ENCODE measurements at regions not wholly inside any gene's neighbourhood (a gene's known extent, or its start where the extent isn't known, plus 50 kb on each side); places are given as distances from the start of the nearest gene placed in this dataset.

DNA sequence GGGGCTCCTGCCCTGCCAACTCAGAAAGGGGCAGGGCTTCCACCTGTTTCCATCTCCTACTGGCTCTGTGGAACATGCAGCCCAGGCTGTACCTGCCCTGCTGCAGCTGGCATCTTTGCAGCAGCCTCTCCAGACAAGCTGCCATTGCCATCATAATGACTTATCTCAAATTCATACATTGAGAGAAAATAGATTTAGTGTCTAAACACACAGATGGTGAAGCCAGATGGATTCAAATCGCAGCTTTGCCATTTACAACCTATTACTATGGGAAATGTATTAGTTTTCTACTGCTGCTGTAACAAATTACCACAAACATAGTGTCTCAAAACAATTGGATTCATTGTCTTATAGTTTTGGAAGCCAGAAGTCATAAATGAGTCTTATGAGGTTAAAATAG is 260.0 kb downstream of the KCNA4 start:
- POLR2A ChIA-PET, result no interaction called here
- ATAC-seq (no peak), DNase-seq (no peak)
- Mint-ChIP-seq H3K4me1 (no peaks in the 10 kb centered on the region), H3K4me3 (no peak overlapping the region), H3K36me3 (peaks cover 0 to 7% (median 0%) of the 10 kb centered on the region in 3 donors), H3K27ac (no peak overlapping the region), H3K9me3 (peaks cover 0 to 25% (median 8%) of the 10 kb centered on the region in 9 donors), H3K27me3 (peaks cover 0 to 1% (median 0%) of the 10 kb centered on the region in 5 donors)

DNA sequence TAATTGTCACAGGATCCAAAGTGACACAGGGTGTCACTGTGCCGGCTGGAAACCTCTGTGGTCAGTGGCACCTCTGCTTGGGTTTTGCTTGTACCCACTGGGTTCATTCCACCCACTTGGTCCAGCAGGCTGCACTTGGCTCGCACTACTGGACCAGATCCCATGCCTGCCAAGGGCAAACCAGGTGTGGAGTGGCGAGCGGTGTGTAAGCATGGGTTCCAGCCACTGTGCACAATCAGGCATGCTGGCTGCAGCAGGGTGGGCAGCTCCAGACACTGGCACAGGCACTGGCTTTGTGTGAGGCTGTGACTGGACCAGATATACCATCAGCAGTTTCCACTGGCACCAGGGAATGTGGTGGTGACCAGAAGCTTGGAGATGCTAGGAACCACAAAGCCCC is 261.4 kb downstream of the KCNA4 start:
- POLR2A ChIA-PET, result no interaction called here
- Mint-ChIP-seq H3K4me1 (no peaks in the 10 kb centered on the region), H3K9me3 (peaks cover 0 to 18% (median 6%) of the 10 kb centered on the region in 9 donors), H3K27ac (no peak overlapping the region), H3K4me3 (no peak overlapping the region), H3K36me3 (peaks cover 0 to 7% (median 0%) of the 10 kb centered on the region in 3 donors), H3K27me3 (peaks cover 0 to 1% (median 0%) of the 10 kb centered on the region in 5 donors)
- no peak for ATAC-seq
- no peak for DNase-seq

- ATAC-seq (no peak), DNase-seq (no peak)
- peaks cover 0 to 20% (median 6%) of the 10 kb centered on the region in 9 donors for H3K9me3 Mint-ChIP-seq
- no peaks in the 10 kb centered on the region for H3K4me1 Mint-ChIP-seq
- H3K36me3 Mint-ChIP-seq, result no peaks in the 10 kb centered on the region
- H3K27me3 Mint-ChIP-seq, result peaks cover 0 to 1% (median 0%) of the 10 kb centered on the region in 5 donors
- H3K27ac Mint-ChIP-seq, result no peak overlapping the region
- POLR2A ChIA-PET, result no interaction called here
- no peak overlapping the region for H3K4me3 Mint-ChIP-seq
Observed at GRCh38 chr11:29751618-29752017, 265.2 kb downstream of the KCNA4 start.

DNA sequence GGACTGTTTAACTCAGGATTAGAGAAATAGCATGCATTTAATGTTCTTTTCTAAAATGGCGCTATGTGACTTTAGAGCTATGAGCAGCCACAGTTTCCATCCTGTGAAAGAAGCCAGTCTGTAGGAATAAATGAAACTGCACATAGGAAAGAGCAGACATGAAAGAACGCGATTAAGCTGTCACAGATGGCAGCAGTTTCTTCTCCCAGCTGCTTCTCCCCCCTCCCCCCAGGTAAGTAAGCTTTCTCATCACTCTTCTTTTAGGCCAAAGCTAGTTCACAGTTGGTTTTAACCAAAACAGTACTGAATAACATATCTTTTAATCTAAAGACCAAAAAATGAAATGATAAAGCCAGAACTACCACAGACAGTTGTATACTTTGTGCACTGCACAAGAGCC is 266.4 kb downstream of the KCNA4 start:
- no peak for ATAC-seq
- POLR2A ChIA-PET, result no interaction called here

DNA sequence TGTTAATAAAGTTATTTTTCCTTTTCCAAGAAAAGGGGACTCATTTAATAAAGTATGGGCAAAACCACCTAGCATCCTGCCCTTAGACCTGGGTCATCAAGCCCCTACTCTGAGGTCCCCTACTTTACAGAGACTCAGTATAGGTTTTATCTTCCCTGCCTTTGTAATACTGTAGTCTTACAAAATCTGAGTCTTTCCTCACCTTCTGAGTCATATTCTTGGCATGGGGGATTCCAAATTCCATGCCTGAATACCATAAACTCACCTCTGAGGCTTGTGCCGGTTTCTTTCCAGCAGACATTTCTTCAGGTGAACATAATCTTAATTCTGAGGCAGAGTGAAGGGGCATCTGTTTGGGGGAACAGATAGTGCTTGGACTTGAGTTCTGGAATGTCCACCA is 282.5 kb downstream of the KCNA4 start:
- no peaks in the 10 kb centered on the region for H3K36me3 Mint-ChIP-seq
- H3K27me3 Mint-ChIP-seq, result no peaks in the 10 kb centered on the region
- no peaks in the 10 kb centered on the region for H3K4me1 Mint-ChIP-seq
- peaks cover 0 to 19% (median 6%) of the 10 kb centered on the region in 9 donors for H3K9me3 Mint-ChIP-seq
- no peak overlapping the region for H3K27ac Mint-ChIP-seq
- no peak overlapping the region for H3K4me3 Mint-ChIP-seq
- POLR2A ChIA-PET, result no interaction called here
- DNase-seq, result no peak
- ATAC-seq, result no peak

More for the DNA sequence above, 266.4 kb downstream of the KCNA4 start:
- Mint-ChIP-seq H3K4me1 (no peaks in the 10 kb centered on the region), H3K9me3 (peaks cover 0 to 25% (median 6%) of the 10 kb centered on the region in 9 donors), H3K36me3 (no peaks in the 10 kb centered on the region), H3K4me3 (no peak overlapping the region), H3K27ac (no peak overlapping the region), H3K27me3 (peaks cover 0 to 1% (median 0%) of the 10 kb centered on the region in 5 donors)
- DNase-seq, result no peak

GRCh38 chr11:29713831-29714320 is 303.0 kb downstream of the KCNA4 start:
- no peak for ATAC-seq
- Mint-ChIP-seq H3K9me3 (peaks cover 0 to 24% (median 6%) of the 10 kb centered on the region in 9 donors), H3K27me3 (no peaks in the 10 kb centered on the region), H3K27ac (no peak overlapping the region), H3K4me3 (no peak overlapping the region), H3K36me3 (no peaks in the 10 kb centered on the region), H3K4me1 (no peaks in the 10 kb centered on the region)
- no peak for DNase-seq
- POLR2A ChIA-PET, result no interaction called here

DNA sequence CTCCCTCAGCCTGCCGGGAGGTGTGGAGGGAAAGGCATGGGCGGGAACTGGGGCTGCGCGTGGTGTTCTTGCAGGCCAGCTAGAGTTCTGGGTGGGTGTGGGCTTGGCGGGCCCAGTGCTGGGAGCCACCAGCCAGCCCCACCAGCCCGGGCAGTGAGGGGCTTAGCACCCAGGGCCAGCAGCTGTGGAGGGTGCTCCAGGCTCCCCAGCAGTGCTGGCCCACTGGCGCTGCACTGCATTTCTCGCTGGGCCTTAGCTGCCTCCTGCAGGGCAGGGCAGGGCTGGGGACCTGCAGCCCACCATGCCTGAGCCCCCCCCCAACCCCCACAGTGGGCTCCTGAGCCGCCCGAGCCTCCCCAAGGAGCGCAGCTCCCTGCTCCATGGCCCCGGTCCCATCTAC is 304.2 kb downstream of the KCNA4 start:
- Mint-ChIP-seq H3K36me3 (no peaks in the 10 kb centered on the region), H3K27me3 (no peaks in the 10 kb centered on the region)

GRCh38 chr11:29707924-29708323 is 308.9 kb downstream of the KCNA4 start:
- Mint-ChIP-seq H3K27ac (no peak overlapping the region), H3K4me1 (no peaks in the 10 kb centered on the region), H3K9me3 (peaks cover 6 to 32% (median 12%) of the 10 kb centered on the region in 9 donors), H3K36me3 (no peaks in the 10 kb centered on the region), H3K4me3 (no peak overlapping the region), H3K27me3 (peaks cover 0 to 4% (median 0%) of the 10 kb centered on the region in 5 donors)
- DNase-seq, result no peak
- POLR2A ChIA-PET, result no interaction called here
- ATAC-seq, result no peak

More for the DNA sequence above, 304.2 kb downstream of the KCNA4 start:
- H3K9me3 Mint-ChIP-seq, result peaks cover 0 to 24% (median 3%) of the 10 kb centered on the region in 9 donors
- no peak overlapping the region for H3K4me3 Mint-ChIP-seq
- no peak overlapping the region for H3K27ac Mint-ChIP-seq
- no peak for ATAC-seq
- POLR2A ChIA-PET, result no interaction called here
- H3K4me1 Mint-ChIP-seq, result no peaks in the 10 kb centered on the region
- no peak for DNase-seq

GRCh38 chr11:29685361-29685760 is 331.5 kb downstream of the KCNA4 start:
- Mint-ChIP-seq H3K4me3 (no peak overlapping the region), H3K36me3 (no peaks in the 10 kb centered on the region), H3K27ac (no peak overlapping the region), H3K9me3 (peaks cover 0 to 35% (median 7%) of the 10 kb centered on the region in 9 donors), H3K4me1 (no peaks in the 10 kb centered on the region), H3K27me3 (no peaks in the 10 kb centered on the region)
- ATAC-seq, result no peak
- no peak for DNase-seq
- POLR2A ChIA-PET, result no interaction called here

- POLR2A ChIA-PET, result no interaction called here
- Mint-ChIP-seq H3K4me1 (no peaks in the 10 kb centered on the region), H3K9me3 (peaks cover 0 to 22% (median 7%) of the 10 kb centered on the region in 9 donors), H3K4me3 (no peak overlapping the region), H3K36me3 (no peaks in the 10 kb centered on the region), H3K27me3 (no peaks in the 10 kb centered on the region), H3K27ac (no peak overlapping the region)
- ATAC-seq (no peak), DNase-seq (no peak)
Observed at GRCh38 chr11:29682856-29683255, 334.0 kb downstream of the KCNA4 start.

DNA sequence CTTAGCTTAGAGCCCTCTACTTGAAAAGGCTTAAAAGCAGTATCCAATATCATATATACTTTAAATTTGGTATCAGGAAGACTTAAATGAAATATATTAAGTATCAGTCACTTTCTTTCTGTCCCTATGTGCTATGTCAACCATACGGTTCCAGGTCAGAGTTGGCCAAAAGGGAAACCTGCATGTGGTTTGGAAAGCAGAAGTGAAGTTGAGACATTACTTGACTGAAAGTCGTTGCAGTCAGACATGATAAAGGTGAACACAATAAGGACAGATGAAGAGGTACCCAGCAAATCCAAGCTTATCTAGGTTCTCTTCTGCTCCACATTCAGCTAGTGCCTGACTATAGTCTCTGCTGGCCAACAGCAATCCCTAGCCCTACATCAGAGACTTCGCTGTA is 336.8 kb downstream of the KCNA4 start:
- H3K27me3 Mint-ChIP-seq, result no peaks in the 10 kb centered on the region
- POLR2A ChIA-PET, result no interaction called here
- H3K4me3 Mint-ChIP-seq, result no peak overlapping the region
- ATAC-seq (no peak), DNase-seq (no peak)
- no peaks in the 10 kb centered on the region for H3K36me3 Mint-ChIP-seq
- H3K4me1 Mint-ChIP-seq, result no peaks in the 10 kb centered on the region
- H3K9me3 Mint-ChIP-seq, result peaks cover 2 to 20% (median 9%) of the 10 kb centered on the region in 9 donors
- no peak overlapping the region for H3K27ac Mint-ChIP-seq

DNA sequence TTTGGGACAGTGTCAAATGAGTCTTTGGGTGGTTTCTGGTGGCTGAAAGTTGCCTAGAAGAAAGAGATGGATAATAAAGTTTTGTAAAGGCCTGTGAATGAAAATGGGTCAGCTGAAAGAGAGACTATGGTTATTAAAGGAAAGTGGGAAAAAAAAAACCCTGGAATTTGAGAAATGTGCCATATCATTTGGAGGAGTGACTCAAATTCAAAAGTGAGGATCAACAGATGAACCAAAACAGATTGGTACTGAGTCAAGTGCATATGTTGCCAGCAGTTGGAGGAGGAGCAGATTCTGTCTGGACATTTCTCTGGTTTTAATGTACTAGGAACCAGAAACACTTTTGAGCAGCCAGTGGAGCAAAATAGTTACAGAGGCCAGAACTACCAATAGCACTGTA is 339.8 kb downstream of the KCNA4 start:
- Mint-ChIP-seq H3K27me3 (no peaks in the 10 kb centered on the region), H3K9me3 (peaks cover 7 to 29% (median 11%) of the 10 kb centered on the region in 9 donors), H3K4me1 (no peaks in the 10 kb centered on the region), H3K4me3 (no peak overlapping the region), H3K36me3 (no peaks in the 10 kb centered on the region), H3K27ac (no peak overlapping the region)
- DNase-seq (no peak), ATAC-seq (no peak)
- POLR2A ChIA-PET, result interaction anchor here (0.7 kb wide), 1 partner anchor 16 kb away, joined by 5 read pairs; no protein-coding TSS in a partner anchor

DNA sequence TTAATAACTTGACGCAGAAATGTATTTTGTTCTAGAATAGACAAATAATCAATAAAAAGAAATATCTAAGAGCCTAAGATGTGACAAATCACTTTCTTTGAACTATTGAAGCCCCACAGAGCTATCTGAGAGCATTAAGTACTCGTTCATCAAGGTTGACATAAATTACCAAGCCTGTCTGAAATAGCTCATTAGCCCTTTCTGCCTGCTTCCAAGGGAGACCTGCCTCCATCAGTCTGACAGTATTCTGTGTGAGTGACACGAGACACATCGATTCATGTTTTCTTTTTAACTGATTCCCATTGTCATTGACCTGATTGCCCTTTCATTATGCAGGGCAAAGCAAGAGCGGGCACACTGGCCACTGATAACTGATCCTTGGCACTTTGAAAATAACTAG is 347.5 kb downstream of the KCNA4 start:
- Mint-ChIP-seq H3K9me3 (peaks cover 2 to 42% (median 20%) of the 10 kb centered on the region in 9 donors), H3K4me3 (no peak overlapping the region), H3K4me1 (peaks cover 0 to 1% (median 0%) of the 10 kb centered on the region in 4 donors), H3K27ac (no peak overlapping the region), H3K27me3 (no peaks in the 10 kb centered on the region), H3K36me3 (peaks cover 0 to 6% (median 0%) of the 10 kb centered on the region in 3 donors)
- POLR2A ChIA-PET, result no interaction called here
- ATAC-seq, result no peak
- DNase-seq, result no peak

GRCh38 chr11:29657709-29658108 is 359.1 kb downstream of the KCNA4 start:
- no peak overlapping the region for H3K27ac Mint-ChIP-seq
- peaks cover 0 to 21% (median 5%) of the 10 kb centered on the region in 9 donors for H3K9me3 Mint-ChIP-seq
- DNase-seq (no peak), ATAC-seq (no peak)
- POLR2A ChIA-PET, result no interaction called here
- H3K27me3 Mint-ChIP-seq, result no peaks in the 10 kb centered on the region
- H3K4me1 Mint-ChIP-seq, result no peaks in the 10 kb centered on the region
- no peak overlapping the region for H3K4me3 Mint-ChIP-seq
- no peaks in the 10 kb centered on the region for H3K36me3 Mint-ChIP-seq
